ENCODE measurements at regions not wholly inside any gene's neighbourhood (a gene's known extent, or its start where the extent isn't known, plus 50 kb on each side); places are given as distances from the start of the nearest gene placed in this dataset.
"Not testable (repeated sequence)": the region's sequence is repeated elsewhere in the genome, so short reads cannot be mapped to it uniquely, and the experiment has no call there.

DNA sequence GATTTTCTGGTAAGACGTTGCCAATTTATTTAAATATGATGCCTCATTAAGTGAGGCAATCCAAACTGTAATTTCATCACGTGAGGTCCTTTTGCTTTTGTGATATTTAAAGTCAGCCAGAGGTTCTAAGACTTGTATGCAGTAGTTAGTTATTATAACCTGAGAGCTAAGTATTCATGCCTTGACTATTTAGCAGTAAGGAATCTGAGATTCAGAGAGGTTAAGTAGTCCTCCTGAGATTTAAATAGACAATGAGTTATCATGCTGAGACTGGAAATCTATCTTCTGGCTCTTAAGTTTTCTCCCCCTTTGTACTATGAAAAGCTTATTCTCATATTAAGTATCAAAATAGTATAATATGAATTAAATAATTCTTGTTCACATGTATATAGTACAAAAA, 158.0 kb downstream of the UTRN start:
- H3K9me3 ChIP-seq (ENCODE audit: control insufficient read depth, insufficient read depth, low read length) = peaks cover 20% of the 10 kb centered on the region
- no peaks in the 10 kb centered on the region for H3K4me1 ChIP-seq (ENCODE audit: control insufficient read depth, insufficient read depth, low read length)
- no peak overlapping the region for H3K4me3 ChIP-seq (ENCODE audit: low read depth, low read length)
- peaks cover 17% of the 10 kb centered on the region for H3K36me3 ChIP-seq (ENCODE audit: control insufficient read depth, insufficient read depth, low read length)
- no peak overlapping the region for H3K9ac ChIP-seq (ENCODE audit: low read depth, low read length)
- no peaks in the 10 kb centered on the region for H3K27me3 ChIP-seq (ENCODE audit: control insufficient read depth, insufficient read depth, low read length)

DNA sequence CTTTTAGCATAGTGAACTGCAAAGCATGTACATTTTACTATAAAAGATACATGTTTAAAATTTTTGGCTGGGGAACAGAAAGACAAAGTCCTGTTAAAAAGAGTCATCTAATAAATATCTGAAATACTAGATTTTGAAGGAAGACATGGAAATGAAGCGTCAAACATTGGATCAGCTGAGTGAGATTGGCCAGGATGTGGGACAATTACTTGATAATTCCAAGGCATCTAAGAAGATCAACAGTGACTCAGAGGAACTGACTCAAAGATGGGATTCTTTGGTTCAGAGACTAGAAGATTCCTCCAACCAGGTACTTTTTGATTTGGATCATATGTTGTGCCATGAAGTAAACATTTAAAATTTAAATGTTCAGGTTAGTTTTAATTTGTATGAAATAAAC, 162.3 kb downstream of the UTRN start:
- Histone ChIP-seq H3K27me3 (ENCODE audit: control insufficient read depth, insufficient read depth, low read length) (no peaks in the 10 kb centered on the region), H3K9ac (ENCODE audit: low read depth, low read length) (no peak overlapping the region), H3K4me1 (ENCODE audit: control insufficient read depth, insufficient read depth, low read length) (no peaks in the 10 kb centered on the region), H3K36me3 (ENCODE audit: control insufficient read depth, insufficient read depth, low read length) (peaks cover 4% of the 10 kb centered on the region), H3K9me3 (ENCODE audit: control insufficient read depth, insufficient read depth, low read length) (peaks cover 4% of the 10 kb centered on the region), H3K4me3 (ENCODE audit: low read depth, low read length) (no peak overlapping the region)

DNA sequence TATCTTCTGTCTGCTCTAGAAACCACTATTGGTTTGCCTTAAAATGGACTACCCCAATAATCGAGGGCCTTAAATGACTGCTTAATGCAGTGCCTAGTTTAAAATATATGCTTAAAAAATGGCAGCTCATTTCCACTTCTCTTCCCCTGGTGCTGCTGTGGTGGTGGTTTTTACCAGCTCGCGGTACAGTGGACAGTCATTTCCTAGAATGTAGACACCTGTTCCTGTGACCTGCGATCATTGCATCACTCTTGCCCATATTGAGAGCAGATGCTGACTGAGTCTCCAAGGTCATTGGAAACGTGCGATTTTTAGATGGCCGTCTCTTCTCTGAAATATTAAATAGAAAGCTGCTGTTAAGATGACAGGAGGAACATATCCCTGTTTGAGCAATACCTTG, 164.1 kb downstream of the UTRN start:
- Histone ChIP-seq H3K4me1 (ENCODE audit: control insufficient read depth, insufficient read depth, low read length) (no peaks in the 10 kb centered on the region), H3K9me3 (ENCODE audit: control insufficient read depth, insufficient read depth, low read length) (no peaks in the 10 kb centered on the region), H3K9ac (ENCODE audit: low read depth, low read length) (no peak overlapping the region), H3K36me3 (ENCODE audit: control insufficient read depth, insufficient read depth, low read length) (peaks cover 4% of the 10 kb centered on the region), H3K27me3 (ENCODE audit: control insufficient read depth, insufficient read depth, low read length) (no peaks in the 10 kb centered on the region), H3K4me3 (ENCODE audit: low read depth, low read length) (no peak overlapping the region)

DNA sequence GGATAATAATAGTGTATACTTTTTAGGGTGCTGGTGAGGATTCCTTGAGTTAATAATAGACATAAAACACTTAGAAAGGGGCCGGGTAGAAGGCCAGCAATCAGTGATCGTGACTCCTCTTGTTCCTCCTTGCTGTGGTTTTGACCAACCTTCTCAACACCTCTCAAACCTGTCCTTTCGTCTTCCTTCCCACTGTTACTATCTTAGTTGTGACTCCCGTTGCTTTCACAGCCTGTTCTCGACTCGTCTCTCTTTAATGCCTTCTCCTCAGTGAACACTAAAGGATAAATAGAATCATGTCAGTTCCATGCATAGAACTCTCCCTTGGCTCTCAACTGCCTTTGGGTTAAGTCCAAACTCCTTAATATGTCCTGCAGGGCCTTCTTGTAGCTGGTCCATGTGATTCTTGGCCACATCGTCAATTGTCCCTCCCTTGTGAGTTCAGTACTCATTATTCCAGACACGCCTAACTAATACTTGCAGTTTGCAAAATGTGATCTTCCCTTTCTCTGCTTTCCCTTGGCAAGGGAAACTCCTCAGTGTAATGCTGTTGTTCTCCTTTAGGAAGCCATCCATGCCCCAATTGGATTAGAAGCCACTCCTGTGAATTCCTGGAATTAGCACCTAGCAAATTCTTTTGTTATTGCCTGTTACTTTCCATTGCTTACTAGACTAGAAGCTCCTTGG, 164.9 kb downstream of the UTRN start:
- Histone ChIP-seq H3K4me1 (ENCODE audit: control insufficient read depth, insufficient read depth, low read length) (no peaks in the 10 kb centered on the region), H3K27me3 (ENCODE audit: control insufficient read depth, insufficient read depth, low read length) (no peaks in the 10 kb centered on the region), H3K9ac (ENCODE audit: low read depth, low read length) (no peak overlapping the region), H3K4me3 (ENCODE audit: low read depth, low read length) (no peak overlapping the region), H3K36me3 (ENCODE audit: control insufficient read depth, insufficient read depth, low read length) (peaks cover 4% of the 10 kb centered on the region), H3K9me3 (ENCODE audit: control insufficient read depth, insufficient read depth, low read length) (no peaks in the 10 kb centered on the region)

DNA sequence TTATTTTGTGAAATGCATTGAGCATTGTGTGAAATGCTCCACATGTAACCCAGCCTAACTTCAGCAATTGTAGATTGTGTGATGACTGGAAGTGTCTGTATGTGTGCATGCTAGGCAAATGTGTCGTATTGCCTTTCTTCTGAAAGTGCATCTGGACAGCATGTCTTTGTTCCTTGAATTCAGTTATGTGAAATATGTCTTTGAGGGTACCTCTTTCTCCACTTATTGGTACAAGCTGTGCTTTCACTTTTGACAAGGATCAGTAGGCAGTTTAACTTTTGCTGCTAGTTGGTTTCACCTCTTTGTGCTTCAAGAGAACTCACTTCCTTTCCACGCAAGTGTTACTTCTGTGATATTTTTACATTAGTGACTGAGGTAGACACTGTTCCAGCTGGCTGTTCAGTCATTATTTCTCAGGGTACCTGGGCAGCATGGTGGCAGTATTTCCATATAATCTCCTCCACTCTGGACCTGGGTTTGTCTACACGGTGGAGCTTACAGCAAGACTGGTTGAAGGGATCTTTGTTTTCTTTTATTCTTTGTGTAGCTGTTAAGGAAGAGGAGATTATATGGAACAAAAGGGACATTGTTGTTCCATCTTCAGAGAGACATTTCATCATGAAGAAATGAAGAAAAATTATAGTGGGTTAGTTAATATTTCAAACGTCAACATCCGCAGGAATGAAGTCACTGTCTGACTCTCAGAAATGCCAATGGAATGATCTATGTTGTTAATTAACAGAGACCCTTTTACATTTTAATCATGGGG, 175.4 kb downstream of the UTRN start:
- Histone ChIP-seq H3K4me1 (ENCODE audit: control insufficient read depth, insufficient read depth, low read length) (no peaks in the 10 kb centered on the region), H3K4me3 (ENCODE audit: low read depth, low read length) (no peak overlapping the region), H3K9me3 (ENCODE audit: control insufficient read depth, insufficient read depth, low read length) (no peaks in the 10 kb centered on the region), H3K36me3 (ENCODE audit: control insufficient read depth, insufficient read depth, low read length) (peaks cover 3% of the 10 kb centered on the region), H3K27me3 (ENCODE audit: control insufficient read depth, insufficient read depth, low read length) (no peaks in the 10 kb centered on the region), H3K9ac (ENCODE audit: low read depth, low read length) (no peak overlapping the region)

DNA sequence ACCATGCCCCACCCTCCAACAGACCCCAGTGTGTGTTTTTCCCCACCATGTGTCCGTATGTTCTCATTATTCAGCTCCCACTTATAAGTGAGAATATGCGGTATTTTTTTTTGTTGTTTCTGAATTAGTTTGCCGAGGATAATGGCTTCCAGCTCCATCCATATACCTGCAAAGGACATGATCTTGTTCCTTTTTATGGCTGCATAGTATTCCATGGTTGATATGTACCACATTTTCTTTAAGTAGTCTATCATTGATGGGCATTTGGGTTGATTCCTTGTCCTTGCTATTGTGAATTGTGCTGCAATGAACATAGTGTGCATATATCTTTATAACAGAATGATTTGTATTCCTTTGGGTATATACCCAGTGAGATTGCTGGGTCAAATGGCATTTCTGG, 176.9 kb downstream of the UTRN start:
- Histone ChIP-seq H3K36me3 (ENCODE audit: control insufficient read depth, insufficient read depth, low read length) (peaks cover 3% of the 10 kb centered on the region), H3K9ac (ENCODE audit: low read depth, low read length) (no peak overlapping the region), H3K27me3 (ENCODE audit: control insufficient read depth, insufficient read depth, low read length) (no peaks in the 10 kb centered on the region), H3K4me1 (ENCODE audit: control insufficient read depth, insufficient read depth, low read length) (peaks cover 2% of the 10 kb centered on the region), H3K4me3 (ENCODE audit: low read depth, low read length) (no peak overlapping the region), H3K9me3 (ENCODE audit: control insufficient read depth, insufficient read depth, low read length) (no peaks in the 10 kb centered on the region)

DNA sequence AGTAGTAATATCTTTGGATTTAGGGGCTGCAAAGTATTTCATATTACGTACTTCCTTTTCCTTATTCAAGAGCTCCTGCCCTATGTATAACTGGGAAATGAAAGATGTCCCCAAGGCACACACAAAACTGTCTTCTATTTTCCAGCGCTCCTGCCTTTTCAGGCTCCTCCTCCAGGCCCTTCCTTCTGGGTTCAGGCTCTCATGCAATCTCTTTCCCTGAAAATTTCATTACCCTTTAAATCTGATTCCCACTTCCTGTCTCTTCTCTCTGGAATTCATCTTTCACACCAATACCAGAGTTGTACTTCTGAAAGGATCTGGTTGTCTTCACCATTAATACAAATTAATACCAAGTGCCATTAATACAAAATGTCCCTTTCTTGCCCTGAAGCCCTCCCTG, 181.6 kb downstream of the UTRN start:
- peaks cover 6% of the 10 kb centered on the region for H3K4me1 ChIP-seq (ENCODE audit: control insufficient read depth, insufficient read depth, low read length)
- H3K4me3 ChIP-seq (ENCODE audit: low read depth, low read length) = no peak overlapping the region
- H3K36me3 ChIP-seq (ENCODE audit: control insufficient read depth, insufficient read depth, low read length) = peaks cover 5% of the 10 kb centered on the region
- H3K9ac ChIP-seq (ENCODE audit: low read depth, low read length) = no peak overlapping the region
- H3K27me3 ChIP-seq (ENCODE audit: control insufficient read depth, insufficient read depth, low read length) = no peaks in the 10 kb centered on the region
- no peaks in the 10 kb centered on the region for H3K9me3 ChIP-seq (ENCODE audit: control insufficient read depth, insufficient read depth, low read length)

DNA sequence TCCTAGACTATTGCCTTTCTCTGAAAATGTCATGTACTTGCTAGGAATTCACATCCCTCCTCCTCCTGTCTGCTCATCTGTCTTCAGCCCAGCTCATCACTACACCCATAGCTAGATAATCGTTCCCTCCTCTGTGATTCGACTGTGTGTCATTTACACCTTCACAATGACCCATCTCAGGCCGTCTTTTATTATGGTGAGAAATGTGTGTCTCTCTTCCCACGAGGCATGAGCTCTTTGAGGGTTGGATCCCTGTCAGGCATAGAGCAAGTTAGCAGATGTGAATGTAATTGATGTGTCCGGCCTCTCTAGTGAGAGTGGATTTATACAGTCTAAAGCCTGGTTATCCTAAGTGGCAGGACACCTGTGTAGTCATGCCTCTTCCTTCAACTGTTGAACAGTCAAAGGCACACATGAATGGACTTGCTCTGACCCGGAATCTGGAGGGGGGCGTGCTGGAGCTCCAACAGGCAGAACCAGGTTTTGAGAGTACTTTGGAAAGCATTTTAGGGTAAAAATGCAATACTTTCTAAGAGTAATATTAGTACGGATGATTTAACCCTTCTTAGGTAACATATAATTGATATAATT, 182.1 kb downstream of the UTRN start:
- H3K36me3 ChIP-seq (ENCODE audit: control insufficient read depth, insufficient read depth, low read length) = peaks cover 5% of the 10 kb centered on the region
- H3K4me3 ChIP-seq (ENCODE audit: low read depth, low read length) = no peak overlapping the region
- no peaks in the 10 kb centered on the region for H3K27me3 ChIP-seq (ENCODE audit: control insufficient read depth, insufficient read depth, low read length)
- no peaks in the 10 kb centered on the region for H3K9me3 ChIP-seq (ENCODE audit: control insufficient read depth, insufficient read depth, low read length)
- no peak overlapping the region for H3K9ac ChIP-seq (ENCODE audit: low read depth, low read length)
- H3K4me1 ChIP-seq (ENCODE audit: control insufficient read depth, insufficient read depth, low read length) = peaks cover 6% of the 10 kb centered on the region

DNA sequence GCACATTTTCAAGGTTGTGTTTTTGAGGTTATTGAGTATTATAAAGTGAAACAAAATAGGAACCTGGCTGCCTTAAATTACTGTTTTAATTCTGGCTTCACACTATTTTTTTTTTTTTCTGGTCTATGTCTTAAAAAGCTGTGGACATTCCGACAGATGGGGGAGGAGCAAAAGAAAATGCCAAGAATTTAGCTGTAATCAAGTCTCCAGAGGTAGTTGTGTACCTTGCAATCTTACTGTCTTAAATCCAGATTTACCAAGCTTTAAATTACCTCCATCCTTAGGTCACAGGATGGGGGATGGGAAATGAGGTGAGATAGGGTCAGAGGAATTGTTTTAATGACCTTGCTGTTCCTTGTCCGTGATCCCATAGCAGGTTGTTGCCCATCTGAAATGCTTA, 182.8 kb downstream of the UTRN start:
- peaks cover 6% of the 10 kb centered on the region for H3K4me1 ChIP-seq (ENCODE audit: control insufficient read depth, insufficient read depth, low read length)
- no peaks in the 10 kb centered on the region for H3K9me3 ChIP-seq (ENCODE audit: control insufficient read depth, insufficient read depth, low read length)
- no peaks in the 10 kb centered on the region for H3K27me3 ChIP-seq (ENCODE audit: control insufficient read depth, insufficient read depth, low read length)
- H3K4me3 ChIP-seq (ENCODE audit: low read depth, low read length) = no peak overlapping the region
- H3K9ac ChIP-seq (ENCODE audit: low read depth, low read length) = no peak overlapping the region
- peaks cover 5% of the 10 kb centered on the region for H3K36me3 ChIP-seq (ENCODE audit: control insufficient read depth, insufficient read depth, low read length)

DNA sequence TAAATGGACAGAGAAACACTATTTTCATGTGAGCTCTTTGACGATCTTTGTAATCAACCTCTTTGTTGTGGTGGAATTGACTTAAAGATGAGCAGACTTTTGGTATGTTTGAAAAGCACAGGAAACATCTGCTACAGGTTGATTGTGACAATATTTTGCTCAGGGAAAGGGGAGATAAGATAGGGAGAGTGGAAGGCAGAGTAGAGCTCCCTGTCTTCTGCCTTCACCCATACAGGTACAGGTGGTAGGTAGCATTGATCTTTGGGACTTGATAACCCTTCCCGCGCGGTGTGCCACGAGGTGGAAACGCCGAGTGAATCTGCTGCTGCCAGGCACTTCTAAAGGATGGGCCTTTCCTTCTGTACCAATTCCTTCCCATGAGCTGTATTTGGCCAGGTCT, 183.6 kb downstream of the UTRN start:
- peaks cover 5% of the 10 kb centered on the region for H3K36me3 ChIP-seq (ENCODE audit: control insufficient read depth, insufficient read depth, low read length)
- no peak overlapping the region for H3K9ac ChIP-seq (ENCODE audit: low read depth, low read length)
- H3K9me3 ChIP-seq (ENCODE audit: control insufficient read depth, insufficient read depth, low read length) = no peaks in the 10 kb centered on the region

DNA sequence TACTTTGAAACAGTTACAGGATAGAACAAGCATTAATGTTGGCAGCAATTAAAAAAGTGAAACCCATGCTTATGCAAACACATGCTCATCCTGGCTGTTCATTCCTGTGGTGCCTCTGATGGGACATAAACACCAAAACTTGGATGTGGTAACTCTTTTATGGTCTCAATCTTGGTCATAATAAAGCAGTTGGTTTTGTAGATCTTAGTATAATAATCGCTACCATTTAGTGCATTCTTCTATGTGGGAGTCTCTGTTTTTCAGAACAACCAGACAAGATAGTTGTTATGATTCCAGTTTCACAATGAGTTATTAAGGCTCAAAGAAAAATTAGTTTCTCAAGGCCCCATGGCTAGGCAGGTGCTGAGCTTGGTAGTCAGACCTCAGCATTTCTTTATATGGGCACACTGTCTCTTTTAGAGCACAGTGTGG, 184.0 kb downstream of the UTRN start:
- Histone ChIP-seq H3K4me1 (ENCODE audit: control insufficient read depth, insufficient read depth, low read length) (peaks cover 6% of the 10 kb centered on the region), H3K27me3 (ENCODE audit: control insufficient read depth, insufficient read depth, low read length) (no peaks in the 10 kb centered on the region), H3K9me3 (ENCODE audit: control insufficient read depth, insufficient read depth, low read length) (no peaks in the 10 kb centered on the region), H3K36me3 (ENCODE audit: control insufficient read depth, insufficient read depth, low read length) (peaks cover 5% of the 10 kb centered on the region), H3K4me3 (ENCODE audit: low read depth, low read length) (no peak overlapping the region), H3K9ac (ENCODE audit: low read depth, low read length) (no peak overlapping the region)

More for the DNA sequence above, 183.6 kb downstream of the UTRN start:
- Histone ChIP-seq H3K4me1 (ENCODE audit: control insufficient read depth, insufficient read depth, low read length) (peaks cover 6% of the 10 kb centered on the region), H3K4me3 (ENCODE audit: low read depth, low read length) (no peak overlapping the region), H3K27me3 (ENCODE audit: control insufficient read depth, insufficient read depth, low read length) (no peaks in the 10 kb centered on the region)

DNA sequence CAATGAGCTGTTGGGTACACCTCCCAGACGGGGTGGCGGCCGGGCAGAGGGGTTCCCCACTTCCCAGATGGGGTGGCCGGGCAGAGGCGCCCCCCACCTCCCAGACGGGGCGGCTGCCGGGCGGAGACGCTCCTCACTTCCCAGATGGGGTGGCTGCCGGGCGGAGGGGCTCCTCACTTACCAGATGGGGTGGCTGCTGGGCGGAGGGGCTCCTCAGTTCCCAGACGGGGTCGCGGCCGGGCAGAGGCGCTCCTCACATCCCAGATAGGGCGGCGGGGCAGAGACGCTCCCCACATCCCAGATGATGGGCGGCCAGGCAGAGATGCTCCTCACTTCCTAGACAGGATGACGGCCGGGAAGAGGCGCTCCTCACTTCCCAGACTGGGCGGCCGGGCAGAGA, 185.1 kb downstream of the UTRN start:
- H3K4me3 ChIP-seq (ENCODE audit: low read depth, low read length); H3K9me3 ChIP-seq (ENCODE audit: control insufficient read depth, insufficient read depth, low read length); H3K9ac ChIP-seq (ENCODE audit: low read depth, low read length); H3K27me3 ChIP-seq (ENCODE audit: control insufficient read depth, insufficient read depth, low read length); H3K36me3 ChIP-seq (ENCODE audit: control insufficient read depth, insufficient read depth, low read length); H3K4me1 ChIP-seq (ENCODE audit: control insufficient read depth, insufficient read depth, low read length): not testable (repeated sequence)
